ENCODE measurements at regions not wholly inside any gene's neighbourhood (a gene's known extent, or its start where the extent isn't known, plus 50 kb on each side); places are given as distances from the start of the nearest gene placed in this dataset.

- no peak overlapping the region for H3K4me3 ChIP-seq (ENCODE audit: control insufficient read depth in 2 of 3, extremely low read depth in 1 of 3, insufficient read depth in 2 of 3, low read depth in 1 of 3, low read length in 3 of 3)
- no peaks in the 10 kb centered on the region for H3K9me1 ChIP-seq (ENCODE audit: control insufficient read depth, extremely low read depth, insufficient read depth, low read length)
- no peaks in the 10 kb centered on the region for H3K36me3 ChIP-seq (ENCODE audit: control insufficient read depth in 2 of 2, extremely low read depth in 1 of 2, insufficient read depth in 2 of 2, low read length in 2 of 2)
- no peak overlapping the region for H2AFZ ChIP-seq (ENCODE audit: control insufficient read depth, low read length)
- no peaks in the 10 kb centered on the region for H3K27me3 ChIP-seq (ENCODE audit: control insufficient read depth, extremely low read depth, insufficient read depth, low read length)
- no peaks in the 10 kb centered on the region for H3K9me3 ChIP-seq (ENCODE audit: control insufficient read depth, low read depth, low read length)
- H3K27ac ChIP-seq (ENCODE audit: control insufficient read depth, insufficient read depth, low read length) = peak overlapping the region; percentile 39
- peak overlapping the region; percentile 34 for H3K4me2 ChIP-seq (ENCODE audit: control insufficient read depth, extremely low read depth, insufficient read depth, low read depth, low read length)
- DNase-seq (ENCODE audit: low read depth, low spot score) (no peak), FAIRE-seq (no peak)
- H4K20me1 ChIP-seq (ENCODE audit: control insufficient read depth, extremely low read depth, insufficient read depth, low read length) = no peaks in the 10 kb centered on the region
- H3K79me2 ChIP-seq (ENCODE audit: control insufficient read depth, insufficient read depth, low read length) = no peaks in the 10 kb centered on the region
- dilution Hi-C loops (cut with MboI; ENCODE audit: extremely low pct_ligation_motif_present, low sequenced_read_pairs) = no loop called here
- no peak for TF ChIP-seq EZH2 (IDR thresholded peaks at IDR 0.05; ENCODE audit: low read length)
- no peak for TF ChIP-seq CTCF (optimal IDR thresholded peaks at IDR 0.05 in 1 of 3, IDR thresholded peaks at IDR 0.05 in 1 of 3, conservative IDR thresholded peaks at IDR 0.05 in 1 of 3; ENCODE audit: extremely low read depth in 1 of 3, insufficient read depth in 2 of 3, low read length in 3 of 3)
- no peak overlapping the region for H3K9ac ChIP-seq (ENCODE audit: control insufficient read depth, extremely low read depth, insufficient read depth, low read length)
- peaks cover 55% of the 10 kb centered on the region for H3K4me1 ChIP-seq (ENCODE audit: control insufficient read depth, extremely low read depth, insufficient read depth, low read length)
Measured at GRCh38 chr3:156617145-156617544, 57.2 kb upstream of the TIPARP start.

- no peak overlapping the region for H3K9ac ChIP-seq (ENCODE audit: control insufficient read depth, extremely low read depth, insufficient read depth, low read length)
- peak; percentile 61 for DNase-seq (ENCODE audit: low read depth, low spot score)
- H3K4me2 ChIP-seq (ENCODE audit: control insufficient read depth, extremely low read depth, insufficient read depth, low read depth, low read length) = no peak overlapping the region
- peak; percentile 77 for FAIRE-seq
- no peaks in the 10 kb centered on the region for H3K36me3 ChIP-seq (ENCODE audit: control insufficient read depth in 2 of 2, extremely low read depth in 1 of 2, insufficient read depth in 2 of 2, low read length in 2 of 2)
- no peaks in the 10 kb centered on the region for H3K9me3 ChIP-seq (ENCODE audit: control insufficient read depth, low read depth, low read length)
- peaks cover 49% of the 10 kb centered on the region for H3K4me1 ChIP-seq (ENCODE audit: control insufficient read depth, extremely low read depth, insufficient read depth, low read length)
- H3K27ac ChIP-seq (ENCODE audit: control insufficient read depth, insufficient read depth, low read length) = peak overlapping the region; percentile 6
- no peak overlapping the region for H2AFZ ChIP-seq (ENCODE audit: control insufficient read depth, low read length)
- H3K79me2 ChIP-seq (ENCODE audit: control insufficient read depth, insufficient read depth, low read length) = no peaks in the 10 kb centered on the region
- H4K20me1 ChIP-seq (ENCODE audit: control insufficient read depth, extremely low read depth, insufficient read depth, low read length) = no peaks in the 10 kb centered on the region
- TF ChIP-seq EZH2 (IDR thresholded peaks at IDR 0.05; ENCODE audit: low read length) = no peak
- TF ChIP-seq CTCF (optimal IDR thresholded peaks at IDR 0.05 in 1 of 3, IDR thresholded peaks at IDR 0.05 in 1 of 3, conservative IDR thresholded peaks at IDR 0.05 in 1 of 3; ENCODE audit: extremely low read depth in 1 of 3, insufficient read depth in 2 of 3, low read length in 3 of 3) = no peak
- no peaks in the 10 kb centered on the region for H3K27me3 ChIP-seq (ENCODE audit: control insufficient read depth, extremely low read depth, insufficient read depth, low read length)
- dilution Hi-C loops (cut with MboI; ENCODE audit: extremely low pct_ligation_motif_present, low sequenced_read_pairs) = no loop called here
- no peak overlapping the region for H3K4me3 ChIP-seq (ENCODE audit: control insufficient read depth in 2 of 3, extremely low read depth in 1 of 3, insufficient read depth in 2 of 3, low read depth in 1 of 3, low read length in 3 of 3)
- H3K9me1 ChIP-seq (ENCODE audit: control insufficient read depth, extremely low read depth, insufficient read depth, low read length) = no peaks in the 10 kb centered on the region
Measured at GRCh38 chr3:156615592-156616173, 58.7 kb upstream of the TIPARP start.
